Endothelial cell of umbilical vein (primary cell): ENCODE measurements at regions not wholly inside any gene's neighbourhood (a gene's known extent, or its start where the extent isn't known, plus 50 kb on each side); places are given as distances from the start of the nearest gene placed in this dataset.

Experiments
- BruUV-seq: library from RNA; stranded (reverse); fragments of 400-500 nt; replicated peaks from 2 replicates; lab custom pipeline; 2021; lab: Mats Ljungman, UMichigan
- CTCF ChIA-PET: fragments of 300-600, 350-600 bp; sonication (Branson Sonifier 250); formaldehyde crosslinking; loops from one replicate; lab custom pipeline; 2021; ENCODE audit warnings: antibody characterized with exemption, inconsistent platforms; lab: Charles Lee
- POLR2A ChIA-PET: fragments of 300-600, 350-600 bp; sonication (Branson Sonifier 250); formaldehyde crosslinking; loops from one replicate; lab custom pipeline; 2021; ENCODE audit warnings: antibody characterized with exemption, inconsistent platforms; lab: Charles Lee
- DNase-seq: peaks from one replicate; pipeline ENCODE4 v3.0.0-alpha.2; 2011; ENCODE audit warnings: low read depth, low spot score
- FAIRE-seq: peaks from 2 replicates; lab custom pipeline; 2011; peaks lifted over from hg19 to GRCh38; lab: Jason Lieb, UNC
- H2AFZ ChIP-seq: 2 replicates; pipeline ENCODE4 v1.6.0; 2012; ENCODE audit warnings: low read depth, low read length, control low read depth, inconsistent platforms
- H3K27ac ChIP-seq: 2 replicates; pipeline ENCODE4 v1.5.1; 2011; ENCODE audit warnings: low read depth, mild to moderate bottlenecking, control low read depth, low read length, moderate library complexity; ENCODE audit not compliant: insufficient read depth
- H3K27me3 ChIP-seq, 2 experiments: 2 replicates each; pipeline versions ENCODE4 v1.6.0 to v1.6.1; 2011; ENCODE audit warnings: low read length in 2 of 2, mixed read lengths in 1 of 2; ENCODE audit not compliant: control insufficient read depth in 2 of 2, insufficient read depth in 2 of 2
- H3K36me3 ChIP-seq, 2 experiments: 2 replicates in 1 of 2; 3 replicates in 1 of 2; pipeline ENCODE4 v1.5.1; 2011; ENCODE audit warnings: low read length in 2 of 2, mild to moderate bottlenecking in 1 of 2, moderate library complexity in 1 of 2; ENCODE audit not compliant: control insufficient read depth in 2 of 2, insufficient read depth in 2 of 2; ENCODE audit errors: extremely low read depth in 1 of 2
- H3K4me1 ChIP-seq: 3 replicates; pipeline ENCODE4 v1.5.1; 2011; ENCODE audit warnings: mild to moderate bottlenecking, low read length; ENCODE audit not compliant: control insufficient read depth, insufficient read depth; ENCODE audit errors: extremely low read depth
- H3K4me2 ChIP-seq: 2 replicates; pipeline ENCODE4 v1.6.1; 2011; ENCODE audit warnings: low read length, control low read depth, mixed read lengths; ENCODE audit not compliant: insufficient read depth
- H3K4me3 ChIP-seq, 3 experiments: fragments of 200-600 bp in 1 of 3; sonication (generic), shearing (Covaris generic) in 1 of 3; replicated peaks in 1 of 3; 2 replicates each; pipeline ENCODE4 v1.5.1; 2011 to 2016; ENCODE audit warnings: control low read depth in 3 of 3, low read length in 3 of 3, mild to moderate bottlenecking in 2 of 3, inconsistent platforms in 1 of 3, low read depth in 1 of 3, moderate library complexity in 1 of 3; ENCODE audit not compliant: insufficient read depth in 1 of 3
- H3K79me2 ChIP-seq: 2 replicates; pipeline ENCODE4 v1.6.0; 2012; ENCODE audit warnings: low read length, inconsistent platforms; ENCODE audit not compliant: control insufficient read depth, insufficient read depth
- H3K9ac ChIP-seq: replicated peaks from 2 replicates; pipeline ENCODE3; 2011; ENCODE audit warnings: low read length, control low read depth; ENCODE audit not compliant: insufficient read depth; ENCODE audit errors: extremely low read depth
- H3K9me1 ChIP-seq: replicated peaks from 3 replicates; pipeline ENCODE4 v1.6.0; 2011; ENCODE audit warnings: mild to moderate bottlenecking, low read length; ENCODE audit not compliant: control insufficient read depth, insufficient read depth; ENCODE audit errors: extremely low read depth
- H3K9me3 ChIP-seq: replicated peaks from 2 replicates; pipeline ENCODE4 v1.5.1; 2012; ENCODE audit warnings: low read length, inconsistent platforms; ENCODE audit not compliant: control insufficient read depth, insufficient read depth
- H4K20me1 ChIP-seq: replicated peaks from 2 replicates; pipeline ENCODE3; 2011; ENCODE audit warnings: mild to moderate bottlenecking, low read length; ENCODE audit not compliant: control insufficient read depth, insufficient read depth; ENCODE audit errors: extremely low read depth
- EZH2 ChIP-seq: IDR thresholded peaks from 2 replicates; pipeline ENCODE4 v1.6.1; 2012; ENCODE audit warnings: borderline replicate concordance, low read depth, mild to moderate bottlenecking, moderate library complexity, low read length, inconsistent platforms; ENCODE audit not compliant: severe bottlenecking
- FOS ChIP-seq: IDR thresholded peaks from 2 replicates; pipeline ENCODE4 v1.6.1; 2011; ENCODE audit warnings: mild to moderate bottlenecking, low read length, moderate library complexity, borderline replicate concordance; ENCODE audit not compliant: insufficient read depth
- GATA2 ChIP-seq: IDR thresholded peaks from 2 replicates; pipeline ENCODE4 v1.7.0; 2011; ENCODE audit warnings: low read depth, mild to moderate bottlenecking, moderate library complexity, mixed read lengths, low read length; ENCODE audit not compliant: insufficient read length, insufficient read depth
- JUN ChIP-seq: IDR thresholded peaks from 2 replicates; pipeline ENCODE4 v1.6.1; 2011; ENCODE audit warnings: borderline replicate concordance, low read depth; ENCODE audit not compliant: insufficient read length, insufficient read depth
- MYC ChIP-seq: IDR thresholded peaks from one replicate; pipeline ENCODE4 v1.6.1; 2011; ENCODE audit warnings: mild to moderate bottlenecking, low read depth, low read length
- POLR2A ChIP-seq: IDR thresholded peaks from 2 replicates; pipeline ENCODE4 v1.6.1; 2012; ENCODE audit warnings: low read depth, mild to moderate bottlenecking, control low read depth, low read length
- POLR2AphosphoS5 ChIP-seq: IDR thresholded peaks from 2 replicates; pipeline ENCODE4 v1.6.1; 2012; ENCODE audit warnings: low read depth, mild to moderate bottlenecking, control low read depth, low read length, moderate library complexity; ENCODE audit not compliant: insufficient read depth
- dilution Hi-C: fragments of 300-500 bp; cut with MboI; formaldehyde crosslinking; loops from one replicate; pipeline ENCODE4 v1.15.0; 2019; ENCODE audit warnings: low sequenced_read_pairs; ENCODE audit not compliant: extremely low pct_ligation_motif_present
- intact Hi-C: fragments of 100-400 bp; cut with micrococcal nuclease; formaldehyde crosslinking; loops from one replicate; pipeline ENCODE4 v1.10.0; 2022
- TF ChIP-seq, protein P1 (sequence below): IDR thresholded peaks from 2 replicates; pipeline ENCODE4 v1.6.1; 2011; ENCODE audit not compliant: insufficient read depth, insufficient read length
- TF ChIP-seq, protein P2 (sequence below), 2 donors: IDR thresholded peaks; 1 replicate in 1 of 2; 2 replicates in 1 of 2; pipeline ENCODE4 v1.5.1; 2011; ENCODE audit warnings: low read length in 2 of 2, mild to moderate bottlenecking in 2 of 2, moderate library complexity in 2 of 2, control low read depth in 1 of 2, inconsistent platforms in 1 of 2, low read depth in 1 of 2; ENCODE audit not compliant: insufficient read depth in 1 of 2; ENCODE audit errors: extremely low read depth in 1 of 2

DNA sequence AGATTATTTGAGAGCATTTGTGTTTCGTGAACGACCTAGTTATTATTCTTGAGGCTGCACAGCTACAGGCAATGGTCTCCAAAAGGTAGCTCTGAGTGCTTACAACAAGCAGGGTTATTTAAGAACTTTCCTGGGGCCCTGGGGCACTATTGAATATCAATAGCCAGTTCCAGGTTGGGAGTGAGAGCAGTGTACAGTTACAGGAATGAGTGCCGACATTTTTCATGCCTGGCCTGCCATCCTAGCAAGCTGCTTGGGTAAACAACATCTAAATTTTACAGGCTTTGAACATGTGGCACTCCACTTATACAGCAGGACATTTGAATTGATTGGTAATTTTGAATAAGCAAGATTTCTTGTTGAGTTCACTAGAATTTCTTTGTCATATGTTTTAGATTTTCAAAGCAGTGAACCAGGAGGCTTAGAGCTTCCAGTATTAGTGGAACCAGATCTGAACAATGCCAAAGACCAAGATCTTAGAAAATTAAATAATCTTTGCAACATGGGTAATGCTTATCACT lies 171.9 kb upstream of the GDNF start:
- H3K9ac ChIP-seq = no peak overlapping the region
- no peaks in the 10 kb centered on the region for H3K9me3 ChIP-seq
- H3K79me2 ChIP-seq = no peaks in the 10 kb centered on the region
- CTCF ChIA-PET = no interaction called here
- DNase-seq = no peak
- H3K27ac ChIP-seq = no peak overlapping the region
- no peaks in the 10 kb centered on the region for H3K9me1 ChIP-seq
- H3K4me2 ChIP-seq = no peak overlapping the region
- H3K4me1 ChIP-seq = no peaks in the 10 kb centered on the region
- no peaks in the 10 kb centered on the region for H3K27me3 ChIP-seq
- H2AFZ ChIP-seq = no peak overlapping the region
- BruUV-seq = no TSS peak
- intact Hi-C loops = no loop called here
- POLR2A ChIA-PET = no interaction called here
- TF ChIP-seq POLR2AphosphoS5 = no peak
- TF ChIP-seq, protein P1, sequence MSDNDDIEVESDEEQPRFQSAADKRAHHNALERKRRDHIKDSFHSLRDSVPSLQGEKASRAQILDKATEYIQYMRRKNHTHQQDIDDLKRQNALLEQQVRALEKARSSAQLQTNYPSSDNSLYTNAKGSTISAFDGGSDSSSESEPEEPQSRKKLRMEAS = no peak
- TF ChIP-seq, protein P2, sequence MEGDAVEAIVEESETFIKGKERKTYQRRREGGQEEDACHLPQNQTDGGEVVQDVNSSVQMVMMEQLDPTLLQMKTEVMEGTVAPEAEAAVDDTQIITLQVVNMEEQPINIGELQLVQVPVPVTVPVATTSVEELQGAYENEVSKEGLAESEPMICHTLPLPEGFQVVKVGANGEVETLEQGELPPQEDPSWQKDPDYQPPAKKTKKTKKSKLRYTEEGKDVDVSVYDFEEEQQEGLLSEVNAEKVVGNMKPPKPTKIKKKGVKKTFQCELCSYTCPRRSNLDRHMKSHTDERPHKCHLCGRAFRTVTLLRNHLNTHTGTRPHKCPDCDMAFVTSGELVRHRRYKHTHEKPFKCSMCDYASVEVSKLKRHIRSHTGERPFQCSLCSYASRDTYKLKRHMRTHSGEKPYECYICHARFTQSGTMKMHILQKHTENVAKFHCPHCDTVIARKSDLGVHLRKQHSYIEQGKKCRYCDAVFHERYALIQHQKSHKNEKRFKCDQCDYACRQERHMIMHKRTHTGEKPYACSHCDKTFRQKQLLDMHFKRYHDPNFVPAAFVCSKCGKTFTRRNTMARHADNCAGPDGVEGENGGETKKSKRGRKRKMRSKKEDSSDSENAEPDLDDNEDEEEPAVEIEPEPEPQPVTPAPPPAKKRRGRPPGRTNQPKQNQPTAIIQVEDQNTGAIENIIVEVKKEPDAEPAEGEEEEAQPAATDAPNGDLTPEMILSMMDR (IDR thresholded peaks at IDR 0.05; ENCODE audit: extremely low read depth in 1 of 2, insufficient read depth in 1 of 2, low read depth in 1 of 2, low read length in 2 of 2) = no peak
- dilution Hi-C loops = no loop called here
- H3K4me3 ChIP-seq = no peak overlapping the region
- no peaks in the 10 kb centered on the region for H3K36me3 ChIP-seq
- no peaks in the 10 kb centered on the region for H4K20me1 ChIP-seq
- FAIRE-seq = no peak

DNA sequence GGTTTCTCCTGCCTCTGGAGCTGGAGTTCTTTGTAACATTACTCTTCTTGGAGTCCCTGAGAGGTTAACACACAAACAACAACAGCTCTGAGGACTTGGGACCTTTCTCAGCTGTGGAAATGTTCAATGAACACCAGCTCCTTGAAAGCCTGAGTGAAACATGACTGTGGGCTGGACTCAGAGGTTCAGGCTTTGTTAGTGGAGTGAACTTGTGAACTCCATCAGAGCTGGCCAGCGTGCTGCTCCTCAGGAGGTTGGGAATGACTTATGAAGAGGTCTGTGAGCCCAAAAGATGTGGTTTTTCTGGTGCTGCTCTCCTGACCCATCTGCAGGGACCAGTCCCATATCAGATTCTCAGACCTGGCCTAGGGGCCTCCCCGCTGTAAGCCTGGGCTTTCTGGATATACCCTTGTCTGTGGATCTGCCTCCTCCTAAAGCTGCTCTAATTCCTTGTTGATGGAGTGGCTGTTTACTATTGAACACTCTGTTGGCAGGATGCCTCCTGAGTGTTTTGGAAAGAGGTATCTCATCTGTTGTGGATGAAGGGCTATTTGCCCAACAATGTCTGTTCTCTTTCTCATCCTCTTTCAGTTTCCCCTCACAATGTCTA lies 170.0 kb upstream of the GDNF start:
- dilution Hi-C loops (no loop called here), intact Hi-C loops (no loop called here)
- no peaks in the 10 kb centered on the region for H3K79me2 ChIP-seq
- CTCF ChIA-PET = no interaction called here
- no peak overlapping the region for H3K4me3 ChIP-seq
- no peaks in the 10 kb centered on the region for H3K36me3 ChIP-seq
- H3K27me3 ChIP-seq = no peaks in the 10 kb centered on the region
- POLR2A ChIA-PET = no interaction called here
- FAIRE-seq (no peak), DNase-seq (no peak)
- BruUV-seq = no TSS peak
- H3K4me2 ChIP-seq = no peak overlapping the region
- no peak overlapping the region for H3K9ac ChIP-seq
- TF ChIP-seq, protein P1 = no peak
- TF ChIP-seq EZH2 (no peak), JUN (no peak), POLR2AphosphoS5 (no peak), GATA2 (no peak), POLR2A (no peak), MYC (no peak), FOS (no peak)
- TF ChIP-seq, protein P2 (IDR thresholded peaks at IDR 0.05; ENCODE audit: extremely low read depth in 1 of 2, insufficient read depth in 1 of 2, low read depth in 1 of 2, low read length in 2 of 2) = no peak
- H3K27ac ChIP-seq = no peak overlapping the region
- no peak overlapping the region for H2AFZ ChIP-seq
- no peaks in the 10 kb centered on the region for H3K9me3 ChIP-seq
- no peaks in the 10 kb centered on the region for H4K20me1 ChIP-seq
- no peaks in the 10 kb centered on the region for H3K9me1 ChIP-seq
- H3K4me1 ChIP-seq = no peaks in the 10 kb centered on the region
